HG03097 (cell line): ENCODE measurements at regions not wholly inside any gene's neighbourhood (a gene's known extent, or its start where the extent isn't known, plus 50 kb on each side); places are given as distances from the start of the nearest gene placed in this dataset.

Source experiments
- ATAC-seq: cut with Tn5 transposase; IDR thresholded peaks from one replicate; pipeline ENCODE4 v1.9.1; 2021; ENCODE audit not compliant: unreplicated experiment, low FRiP score

DNA sequence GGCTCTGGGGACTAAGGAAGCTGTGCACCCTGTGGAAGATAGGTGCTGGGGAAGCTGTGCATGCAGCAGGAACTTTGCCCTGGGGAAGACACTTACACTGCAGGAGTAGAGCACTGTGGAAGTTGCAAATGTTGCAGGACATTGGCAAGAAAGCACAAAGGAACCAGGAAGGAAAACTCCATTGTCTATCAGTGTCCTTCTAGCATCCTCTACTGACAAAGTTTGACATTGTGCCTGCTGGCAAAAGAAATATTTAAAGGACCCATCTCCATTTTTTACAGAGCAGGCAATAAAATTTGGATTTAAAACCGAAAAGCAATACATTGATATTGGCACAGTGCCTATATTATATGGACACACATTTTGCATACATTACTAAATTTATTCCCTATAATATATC lies 394.1 kb downstream of the PBX1 start:
- ATAC-seq: no peak

- ATAC-seq: no peak
Measured at GRCh38 chr1:164951508-164951907, 392.5 kb downstream of the PBX1 start.

GRCh38 chr1:164950541-164950986 lies 391.6 kb downstream of the PBX1 start:
- no peak for ATAC-seq

DNA sequence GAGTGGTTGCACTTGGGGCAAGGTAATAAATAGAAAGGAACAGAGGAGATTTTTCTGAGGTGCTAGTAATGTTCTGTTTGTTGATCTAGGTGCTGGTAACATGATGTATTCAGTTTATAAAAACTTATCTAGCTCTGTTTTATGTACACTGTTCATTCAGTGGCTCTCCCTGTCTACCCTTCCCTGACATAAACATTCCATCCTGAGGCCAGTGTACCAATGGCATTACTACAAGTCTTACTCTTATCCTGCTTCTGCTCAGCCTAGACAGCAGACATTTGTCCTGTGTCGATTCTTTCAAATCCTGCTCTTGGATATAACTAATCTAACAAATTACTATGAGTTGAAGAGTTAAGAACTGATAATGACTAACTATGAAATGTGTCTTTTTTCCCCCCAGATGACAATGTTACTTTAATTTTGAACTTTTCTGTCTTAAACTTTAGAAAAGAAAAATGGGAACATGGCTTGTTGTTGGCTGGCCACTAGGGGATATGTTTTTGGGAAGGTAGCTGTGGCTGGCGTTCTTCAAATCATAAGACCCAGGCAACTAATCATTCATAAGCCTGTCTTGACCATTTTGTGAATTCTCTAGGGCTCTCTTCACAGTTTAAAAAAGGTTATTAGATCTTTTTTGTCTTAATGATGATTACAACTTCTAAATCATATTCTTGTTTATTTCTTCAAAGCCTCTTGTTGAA lies 390.9 kb downstream of the PBX1 start:
- no peak for ATAC-seq

DNA sequence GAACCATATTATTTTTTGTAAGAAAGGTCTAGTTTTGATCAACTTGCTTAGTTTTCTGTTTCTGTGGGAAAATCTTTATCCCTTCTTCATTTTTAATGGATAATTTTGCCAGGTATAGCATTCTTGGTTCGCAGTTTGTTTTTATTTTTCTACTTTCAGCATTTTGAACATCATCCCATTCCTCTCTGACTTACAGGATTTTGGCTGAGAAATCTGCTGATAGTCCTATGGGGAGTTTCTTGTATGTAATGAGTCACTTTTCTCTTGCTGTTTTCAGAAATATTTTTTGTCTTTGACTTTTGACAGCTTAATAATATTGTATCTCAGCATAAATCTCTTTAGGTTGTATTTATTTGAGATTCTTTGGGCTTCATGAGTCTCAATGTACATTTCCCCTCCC lies 389.1 kb downstream of the PBX1 start:
- no peak for ATAC-seq

DNA sequence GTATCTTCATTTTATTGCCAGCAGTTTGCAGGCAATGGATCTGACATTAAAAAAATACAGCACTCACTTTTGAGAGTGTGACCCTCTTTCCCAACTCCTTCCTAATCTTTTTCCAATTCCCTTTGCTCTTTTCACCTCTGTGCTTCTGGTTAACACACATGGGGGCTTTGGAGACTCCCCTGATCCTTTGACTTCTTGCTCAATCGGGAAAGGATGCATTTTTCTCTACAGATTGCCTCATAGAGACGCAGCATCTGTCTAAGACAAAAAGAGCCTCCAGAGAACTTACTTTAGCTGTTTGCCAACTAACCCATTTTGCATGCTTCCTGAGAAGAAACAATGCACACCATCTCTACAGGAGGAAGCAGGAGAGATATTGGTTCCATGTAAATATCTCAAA lies 378.3 kb downstream of the PBX1 start:
- no peak for ATAC-seq

DNA sequence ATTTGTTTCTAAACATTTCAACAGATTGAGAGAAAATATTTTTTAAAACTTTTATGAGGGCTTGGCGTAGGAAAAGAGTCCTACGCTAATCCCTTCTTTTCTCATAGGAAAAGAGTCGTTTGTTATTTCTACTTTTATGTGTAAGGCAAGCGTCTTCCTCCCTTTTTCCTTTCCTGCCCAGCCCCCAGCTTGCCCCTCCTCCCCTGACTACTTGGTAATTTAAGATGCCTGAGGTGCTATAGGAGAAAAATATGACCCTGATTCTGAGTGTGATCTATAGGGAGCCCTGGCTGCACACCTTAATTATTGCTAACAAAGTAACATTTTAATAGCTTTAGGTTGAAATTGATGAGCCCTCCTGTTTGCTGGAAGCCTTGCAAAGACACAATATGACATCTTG lies 373.6 kb downstream of the PBX1 start:
- ATAC-seq: no peak

- no peak for ATAC-seq
Measured at GRCh38 chr1:164930833-164931232, 371.8 kb downstream of the PBX1 start.

GRCh38 chr1:164930241-164930640 lies 371.3 kb downstream of the PBX1 start:
- ATAC-seq: no peak

DNA sequence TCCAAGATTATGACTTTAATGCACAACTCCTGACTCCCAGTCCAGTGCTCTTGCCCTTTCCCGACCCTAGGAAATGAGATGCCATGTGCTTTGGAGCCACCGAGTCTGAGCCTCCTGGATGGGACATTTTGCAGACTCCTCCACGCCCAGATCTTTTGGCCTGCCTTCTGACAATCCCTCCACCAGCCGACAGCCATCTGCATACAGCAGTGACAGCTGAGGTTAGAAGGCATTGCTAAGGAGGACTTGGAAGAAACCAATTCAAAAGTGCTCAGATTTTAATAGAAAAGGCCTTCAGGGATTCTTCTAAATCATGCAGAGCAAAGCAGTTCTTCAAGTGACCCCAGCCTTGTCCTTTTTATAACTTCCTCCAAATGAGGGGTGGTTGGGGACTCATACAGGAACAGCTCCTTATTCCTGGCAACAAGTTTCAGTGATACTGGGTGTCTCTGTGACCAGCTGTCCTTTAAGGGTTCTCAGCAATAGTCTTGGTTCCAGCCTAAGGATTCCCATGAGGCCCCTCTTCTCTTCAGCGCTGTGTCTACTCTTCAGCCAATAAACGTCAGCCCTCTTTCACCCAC lies 369.3 kb downstream of the PBX1 start:
- ATAC-seq: no peak

GRCh38 chr1:164926107-164926506 lies 367.1 kb downstream of the PBX1 start:
- no peak for ATAC-seq

- ATAC-seq: no peak
Measured at GRCh38 chr1:164922585-164922984, 363.6 kb downstream of the PBX1 start.

DNA sequence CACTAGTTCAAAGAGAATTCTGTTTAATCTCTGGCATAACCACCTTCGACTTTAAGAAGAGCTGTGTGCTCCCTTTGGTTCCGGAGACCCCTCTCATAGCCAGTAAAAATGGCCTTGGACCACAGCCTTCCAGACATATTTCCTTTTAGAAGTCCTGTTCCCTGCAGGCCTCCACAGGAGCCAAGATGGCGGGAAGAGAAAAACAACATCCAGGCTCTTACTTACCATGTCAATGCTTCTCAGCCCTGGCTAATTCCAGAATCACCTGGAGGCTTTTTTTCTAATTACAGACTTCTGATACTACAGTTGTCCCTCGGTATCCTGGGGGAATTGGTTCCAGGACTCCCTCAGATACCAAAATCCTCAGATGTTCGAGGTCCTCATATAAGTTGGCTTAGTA lies 362.5 kb downstream of the PBX1 start:
- no peak for ATAC-seq

DNA sequence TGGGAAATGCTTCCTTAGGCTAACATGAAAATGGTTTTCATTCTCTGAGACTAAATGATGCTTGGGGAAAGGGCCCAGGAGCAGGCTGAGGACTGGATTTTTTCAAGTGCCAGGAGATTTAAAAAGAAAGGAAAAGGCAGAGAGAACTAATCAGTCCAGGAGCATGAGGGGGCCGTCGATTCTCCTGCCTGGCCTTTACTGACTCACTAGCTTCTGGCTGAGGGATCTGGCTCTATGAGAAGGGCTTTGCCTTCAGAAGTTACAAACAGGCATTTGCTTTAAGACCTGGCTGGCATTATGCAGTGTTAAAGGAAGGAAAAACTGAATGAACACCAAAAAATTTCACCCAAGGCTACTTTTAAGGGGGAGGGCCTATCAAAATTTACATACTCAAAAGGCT lies 359.2 kb downstream of the PBX1 start:
- ATAC-seq: no peak

DNA sequence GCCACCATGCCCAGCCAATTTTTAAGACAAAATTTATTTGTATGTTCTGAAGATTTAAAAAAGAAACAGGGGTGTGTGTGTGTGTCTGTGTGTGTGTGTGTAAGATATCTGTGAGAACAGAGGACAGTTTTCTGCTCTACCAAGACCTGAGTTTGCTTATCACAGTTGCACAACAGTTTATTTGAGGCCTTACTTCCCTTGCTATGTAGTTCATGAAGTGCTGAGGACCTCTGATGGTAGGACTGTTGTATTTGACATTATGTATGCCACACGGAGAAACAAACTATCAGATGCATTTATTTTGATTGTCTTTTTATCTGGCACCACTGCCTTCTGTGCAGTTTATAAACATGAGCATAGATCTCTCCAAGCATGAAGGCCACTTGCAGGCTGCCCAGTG lies 355.2 kb downstream of the PBX1 start:
- ATAC-seq: no peak

DNA sequence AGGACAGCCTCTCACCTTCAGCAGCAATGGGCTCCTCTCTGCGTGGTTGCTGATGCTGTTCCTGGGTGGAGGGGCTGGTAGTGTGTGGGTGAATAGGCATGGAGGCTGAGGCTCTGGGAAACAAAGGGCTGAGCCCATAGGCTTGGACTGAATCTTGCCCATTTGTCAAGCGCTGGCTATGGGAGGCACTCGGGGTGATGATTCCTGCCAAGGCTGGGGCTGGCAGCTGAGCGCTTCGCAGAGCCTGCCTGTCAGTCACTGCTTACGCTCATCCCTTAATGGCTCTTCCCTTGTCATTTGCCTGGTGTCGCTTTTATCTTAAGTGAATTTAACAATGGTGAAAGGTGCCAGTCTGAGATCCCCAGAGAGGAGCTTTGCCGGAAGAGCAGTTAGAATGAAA lies 353.3 kb downstream of the PBX1 start:
- ATAC-seq: no peak

DNA sequence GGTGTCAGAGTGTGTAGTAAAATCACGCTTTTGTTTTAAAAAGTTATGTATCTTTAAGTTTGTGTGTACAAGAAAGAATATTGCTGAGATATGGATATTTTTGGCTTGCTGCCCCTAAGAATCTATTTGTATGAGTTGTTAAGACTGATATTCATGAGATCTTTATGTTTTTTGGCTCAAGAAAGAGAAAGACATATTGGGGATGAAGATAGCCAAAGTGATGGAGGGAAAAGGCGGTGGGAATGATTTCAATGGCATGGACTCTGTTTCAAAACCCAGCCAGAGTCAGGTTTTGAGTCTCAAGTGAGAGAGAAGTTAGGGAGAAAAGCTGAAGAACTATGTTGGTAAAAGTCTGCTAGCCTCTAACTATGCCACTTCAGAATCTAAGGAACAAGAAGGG lies 351.7 kb downstream of the PBX1 start:
- ATAC-seq: no peak

DNA sequence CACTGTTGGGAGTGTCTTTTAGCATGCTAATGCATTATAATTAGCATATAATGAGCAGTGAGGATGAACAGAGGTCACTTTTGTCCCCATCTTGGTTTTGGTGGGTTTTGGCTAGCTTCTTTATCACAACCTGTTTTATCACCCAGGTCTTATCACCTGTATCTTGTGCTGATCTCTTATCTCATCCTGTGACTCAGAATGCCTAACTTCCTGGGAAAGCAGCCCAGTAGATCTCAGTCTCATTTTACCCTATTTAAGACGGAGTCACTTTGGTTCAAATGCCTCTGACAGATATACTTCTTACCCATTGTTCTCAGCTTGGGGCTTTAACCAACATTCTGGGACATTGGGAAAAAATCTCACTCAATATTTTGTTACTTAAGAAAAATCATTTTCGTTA lies 348.7 kb downstream of the PBX1 start:
- ATAC-seq: no peak

- no peak for ATAC-seq
Measured at GRCh38 chr1:164905869-164906268, 346.9 kb downstream of the PBX1 start.

DNA sequence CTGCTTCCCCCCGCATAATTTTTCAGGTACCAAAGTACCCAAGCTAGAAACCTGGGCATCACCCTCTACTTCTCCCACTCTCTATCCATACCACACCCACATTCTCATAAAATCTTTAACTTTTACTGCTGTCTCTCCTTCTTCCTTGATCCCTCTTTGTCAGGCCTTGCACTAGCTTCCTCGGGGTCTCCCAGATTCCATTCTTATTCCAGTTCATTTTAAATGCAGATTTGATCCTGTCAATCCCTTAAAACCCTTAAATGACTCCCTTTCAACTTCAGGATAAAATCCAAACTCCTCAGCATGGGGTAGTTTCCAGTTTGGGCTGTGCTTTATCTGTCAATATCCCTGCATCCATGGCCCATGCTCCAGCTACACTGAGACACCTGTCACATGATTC lies 343.5 kb downstream of the PBX1 start:
- ATAC-seq: no peak
